ENCODE measurements at regions not wholly inside any gene's neighbourhood (a gene's known extent, or its start where the extent isn't known, plus 50 kb on each side); places are given as distances from the start of the nearest gene placed in this dataset.

- no peak for DNase-seq
Measured at GRCh38 chr18:44473394-44474066, 207.2 kb upstream of the SETBP1 start.

DNA sequence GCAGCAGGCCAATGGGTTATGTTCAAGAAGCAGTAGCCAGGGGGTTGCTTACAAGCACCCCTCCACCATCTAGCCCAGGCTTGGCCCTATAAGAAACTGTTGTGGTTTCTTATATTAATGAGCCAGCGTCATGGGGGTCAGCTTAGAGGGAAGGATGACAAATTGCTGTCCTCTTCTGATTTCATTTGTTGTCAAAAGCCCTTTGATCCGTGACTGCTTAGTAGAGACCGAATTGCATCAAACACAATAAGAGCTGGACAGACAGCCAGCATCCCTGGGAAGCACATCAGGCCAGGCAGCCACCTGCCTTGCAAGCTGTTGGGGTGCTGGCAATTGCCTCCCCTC, 206.6 kb upstream of the SETBP1 start:
- no peak for DNase-seq

DNA sequence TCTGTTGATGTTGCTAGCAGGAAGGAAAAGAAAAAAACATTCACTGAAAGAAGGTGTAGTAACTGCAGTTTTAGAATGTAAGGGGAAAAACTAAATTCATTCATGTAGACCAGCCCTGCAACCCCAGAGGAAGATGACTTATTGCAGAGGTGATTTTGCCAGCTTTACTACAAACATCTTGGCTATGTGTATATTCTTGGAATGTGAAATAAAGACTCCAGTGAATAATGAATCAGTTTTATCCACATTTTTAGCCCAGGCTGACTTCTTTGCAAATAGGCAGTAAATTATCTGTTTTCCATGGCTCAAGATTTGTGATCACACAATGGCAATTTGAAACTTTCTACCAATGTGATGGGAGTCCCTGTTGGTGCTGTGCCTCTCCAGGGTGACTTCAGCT, 206.1 kb upstream of the SETBP1 start:
- DNase-seq = no peak

DNA sequence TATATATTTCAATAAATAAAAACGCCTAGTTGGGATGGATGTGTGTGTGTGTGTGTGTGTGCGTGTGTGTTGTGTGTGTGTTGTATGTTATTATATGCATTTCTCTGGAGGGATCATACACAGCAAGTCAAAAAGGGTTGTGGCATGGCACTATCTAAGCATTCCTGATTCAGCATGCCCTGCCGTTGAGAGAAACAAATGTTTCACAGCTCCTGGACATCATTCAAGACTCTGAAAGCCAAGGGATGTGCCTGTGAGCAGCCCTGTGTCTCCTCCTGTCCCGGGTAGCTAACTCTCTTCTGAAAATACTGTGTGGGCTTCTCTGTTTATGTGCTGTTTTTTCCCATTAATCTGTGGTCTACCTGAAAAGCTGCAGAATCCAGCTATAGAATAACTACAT, 197.9 kb upstream of the SETBP1 start:
- no peak for DNase-seq

DNA sequence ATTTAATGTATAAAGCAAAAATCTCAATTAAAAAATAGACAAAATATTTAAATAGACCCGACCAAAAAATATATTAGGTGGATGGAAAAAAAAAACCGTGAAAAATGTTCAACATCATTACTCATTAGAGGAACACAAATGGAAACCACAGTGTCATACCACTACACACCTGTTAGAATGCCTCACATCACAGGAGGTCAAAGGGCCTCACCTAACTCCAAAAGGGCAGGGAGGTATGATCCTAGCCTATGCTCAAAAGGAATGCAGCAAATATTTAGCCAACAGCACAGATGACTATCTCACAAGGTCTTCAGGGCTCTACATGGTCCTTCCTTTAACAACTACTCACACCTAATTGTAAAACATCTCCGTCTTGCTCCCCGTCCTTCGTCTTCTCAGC, 185.5 kb upstream of the SETBP1 start:
- no peak for DNase-seq

DNA sequence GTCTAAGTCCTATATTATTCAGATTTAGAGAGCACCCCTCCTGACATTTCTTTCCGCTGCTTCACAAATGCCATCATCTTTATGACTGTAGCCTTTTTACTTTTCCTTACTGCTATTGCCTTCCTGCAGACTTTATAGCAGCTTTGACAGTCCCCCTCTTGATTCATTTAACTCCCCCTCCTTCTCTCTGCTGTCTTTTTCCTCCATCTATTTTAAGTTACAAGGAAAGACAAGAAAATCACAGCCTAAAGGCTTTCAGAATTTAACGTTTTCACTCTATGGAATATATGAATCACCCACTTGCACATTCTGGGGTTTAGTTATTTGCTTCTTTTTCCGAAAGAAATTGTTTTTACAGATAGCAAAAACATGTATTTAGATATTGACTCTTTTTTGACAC, 183.4 kb upstream of the SETBP1 start:
- no peak for DNase-seq

DNA sequence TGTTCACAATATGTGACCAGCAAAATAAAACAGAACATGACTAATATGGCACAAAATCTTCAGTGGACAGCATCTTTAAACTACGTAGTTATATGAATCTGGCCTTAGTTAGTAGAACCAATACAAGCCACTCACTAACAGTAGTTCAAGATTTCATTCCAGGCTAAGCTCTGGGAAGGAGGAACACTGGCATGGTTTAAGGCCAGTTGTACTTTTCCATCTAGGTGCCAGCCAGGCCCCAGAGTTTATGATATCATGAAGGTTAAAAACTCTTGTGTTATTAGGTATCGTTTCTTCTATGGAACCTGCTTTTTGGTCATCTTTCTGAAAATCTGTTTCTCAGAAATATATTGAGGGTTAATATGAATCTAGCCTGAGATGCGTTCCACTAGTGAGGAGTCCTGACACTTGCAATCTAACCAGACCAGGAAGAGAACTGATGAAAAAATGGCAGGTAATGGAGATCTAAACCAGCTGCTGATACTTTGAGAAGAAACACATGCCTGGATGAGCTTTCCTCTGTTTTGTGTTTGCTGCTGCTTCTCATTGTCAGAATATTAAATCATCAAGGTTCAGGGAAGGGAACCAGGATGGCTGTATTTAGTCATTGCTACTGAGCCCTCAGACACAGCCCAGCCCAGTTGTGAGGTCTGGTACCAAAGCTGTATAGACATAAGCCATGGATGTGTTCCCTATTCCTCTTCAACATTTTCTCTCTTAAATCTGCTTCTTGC, 182.8 kb upstream of the SETBP1 start:
- no peak for DNase-seq

- no peak for DNase-seq
Measured at GRCh38 chr18:44500808-44501610, 179.7 kb upstream of the SETBP1 start.

- no peak for DNase-seq
Measured at GRCh38 chr18:44502221-44502620, 178.5 kb upstream of the SETBP1 start.

- no peak for DNase-seq
Measured at GRCh38 chr18:44502790-44503189, 177.9 kb upstream of the SETBP1 start.

- no peak for DNase-seq
Measured at GRCh38 chr18:44503854-44504253, 176.8 kb upstream of the SETBP1 start.

- peak; percentile 51 for DNase-seq
Measured at GRCh38 chr18:44507729-44508325, 172.9 kb upstream of the SETBP1 start.

DNA sequence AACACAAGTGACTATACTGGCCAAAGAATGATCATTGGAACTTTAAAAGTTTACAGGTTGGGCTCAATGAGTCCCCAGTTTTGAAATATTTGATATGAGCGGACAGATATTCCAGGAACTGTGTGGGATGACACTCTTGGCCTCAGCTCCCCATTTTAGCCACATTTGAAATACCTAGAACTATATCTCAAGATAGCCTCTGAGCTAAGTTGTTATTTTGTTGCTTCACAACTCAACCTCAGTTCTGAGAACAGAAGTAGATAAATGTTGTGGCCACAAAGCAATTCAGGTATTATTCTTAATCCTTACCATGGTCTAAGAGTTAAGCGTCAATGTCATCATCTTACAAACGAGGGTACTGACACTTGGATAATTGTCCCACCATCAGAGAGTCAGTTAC, 172.2 kb upstream of the SETBP1 start:
- no peak for DNase-seq

DNA sequence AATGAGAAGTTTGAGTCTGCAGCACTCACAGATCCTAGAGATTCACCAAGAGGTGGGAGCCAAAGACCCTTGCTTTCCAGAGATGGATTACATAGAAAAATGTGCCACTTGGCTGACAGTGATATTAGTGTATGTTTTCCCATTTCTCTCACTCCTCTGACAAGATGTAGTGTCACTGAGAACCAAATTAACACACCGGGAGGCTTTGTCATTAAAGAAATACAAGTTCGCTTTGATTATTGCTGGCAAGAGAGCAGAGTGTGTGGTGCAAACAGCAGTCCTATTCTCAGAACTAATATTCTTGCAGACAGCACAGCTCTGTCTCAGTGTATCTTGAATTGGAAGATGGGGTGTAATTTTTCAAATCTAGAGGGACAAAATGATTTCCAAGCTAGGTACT, 171.6 kb upstream of the SETBP1 start:
- DNase-seq = no peak

DNA sequence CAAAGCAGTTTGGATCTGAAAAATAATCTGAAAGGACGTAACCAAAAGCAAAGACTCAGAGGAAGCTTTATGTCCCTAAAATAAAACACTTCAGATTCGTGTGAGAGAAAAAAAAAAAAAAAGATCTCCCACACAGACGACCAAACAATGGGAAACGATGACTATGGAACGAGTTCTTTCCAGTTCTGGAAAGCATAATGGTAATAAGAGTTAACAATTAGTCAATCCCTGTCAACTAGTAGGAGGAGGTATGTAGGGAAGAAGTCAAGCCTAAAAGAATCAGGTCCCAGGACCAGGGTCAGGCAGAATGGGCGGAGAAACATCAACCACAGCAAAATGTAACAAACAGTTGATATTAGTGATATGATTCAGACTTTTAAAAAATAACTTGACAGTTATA, 170.3 kb upstream of the SETBP1 start:
- DNase-seq = no peak

DNA sequence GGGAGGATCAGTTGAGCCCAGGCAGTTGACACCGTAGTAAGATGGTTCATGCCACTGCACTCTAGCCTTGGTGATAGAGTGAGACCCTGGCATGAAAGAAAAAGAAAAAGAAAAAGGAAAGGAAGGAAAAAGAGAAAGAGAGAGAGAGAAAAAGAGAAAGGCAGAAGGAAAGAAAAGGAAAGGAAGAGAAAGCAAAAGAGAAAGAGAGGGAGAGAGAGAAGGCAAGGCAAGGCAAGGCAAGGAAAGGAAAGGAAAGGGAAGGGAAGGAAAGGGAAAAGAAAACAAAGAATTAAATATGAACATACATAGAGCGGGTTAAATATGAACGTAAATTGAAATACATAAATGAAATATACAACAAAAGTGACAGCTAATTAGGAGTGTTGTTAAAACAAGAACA, 167.5 kb upstream of the SETBP1 start:
- DNase-seq = no peak

- no peak for DNase-seq
Measured at GRCh38 chr18:44514106-44514505, 166.6 kb upstream of the SETBP1 start.

- DNase-seq = no peak
Measured at GRCh38 chr18:44514766-44515165, 165.9 kb upstream of the SETBP1 start.

DNA sequence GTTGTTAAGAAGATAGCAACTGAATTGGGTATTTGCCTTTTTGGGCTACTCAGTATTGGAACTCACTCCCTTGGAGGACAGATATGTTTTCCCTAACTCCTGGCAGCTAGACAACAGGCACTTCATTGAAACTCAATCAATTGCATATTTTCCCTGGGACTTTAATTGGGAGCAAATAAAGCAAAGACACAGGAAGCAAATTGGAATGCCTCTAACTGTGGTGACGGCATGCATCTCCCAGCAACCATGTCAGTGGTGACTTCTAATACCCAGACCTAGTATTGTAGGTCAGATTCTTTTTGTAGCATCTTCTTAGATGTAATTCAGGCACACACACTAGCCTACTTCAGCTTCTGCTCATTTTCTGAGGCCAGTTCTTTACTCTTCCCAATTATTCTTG, 164.2 kb upstream of the SETBP1 start:
- DNase-seq = no peak

DNA sequence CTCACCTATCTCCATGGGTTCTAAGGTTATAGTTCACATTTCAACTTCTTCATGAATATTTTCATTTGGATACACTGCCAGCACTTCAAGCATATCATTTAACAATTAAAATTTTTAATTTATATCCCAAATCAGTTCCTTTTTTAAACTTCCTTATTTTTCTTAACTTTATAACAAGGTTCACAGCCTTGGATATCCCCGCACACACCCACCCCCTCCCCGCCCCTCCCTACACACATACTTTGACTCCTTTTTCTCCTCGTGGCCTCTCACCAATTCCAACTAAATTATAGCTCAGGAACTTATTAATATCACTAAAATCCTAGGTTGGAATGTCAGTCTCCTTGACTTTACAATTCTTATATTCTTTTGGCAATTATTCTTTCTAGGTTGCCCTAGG, 163.6 kb upstream of the SETBP1 start:
- no peak for DNase-seq

DNA sequence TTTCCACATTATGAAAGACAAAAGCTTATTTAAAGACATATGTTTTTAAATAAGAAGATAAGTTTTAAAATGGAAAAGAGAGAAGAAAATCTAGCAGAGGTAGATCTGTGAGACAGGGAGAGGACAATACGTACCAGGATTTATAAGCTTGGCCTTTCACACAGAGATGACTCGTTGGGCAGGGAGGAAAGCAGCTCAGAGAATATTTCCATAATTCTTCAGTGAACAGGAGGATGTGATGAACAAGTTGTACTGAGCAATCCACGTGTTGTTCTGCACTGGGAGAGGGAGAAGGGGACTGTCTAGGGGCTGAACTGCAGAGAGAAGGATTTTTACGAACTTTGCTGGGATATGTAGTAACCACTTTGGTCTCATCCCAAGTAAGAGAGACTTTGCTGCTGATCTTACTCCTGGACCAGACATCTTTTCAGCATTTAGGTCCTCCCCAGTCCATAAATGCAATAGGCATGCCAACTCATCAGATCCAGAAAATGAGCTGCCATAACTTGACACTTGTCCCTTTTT, 162.5 kb upstream of the SETBP1 start:
- DNase-seq = no peak

- no peak for DNase-seq
Measured at GRCh38 chr18:44518666-44519065, 162.0 kb upstream of the SETBP1 start.

DNA sequence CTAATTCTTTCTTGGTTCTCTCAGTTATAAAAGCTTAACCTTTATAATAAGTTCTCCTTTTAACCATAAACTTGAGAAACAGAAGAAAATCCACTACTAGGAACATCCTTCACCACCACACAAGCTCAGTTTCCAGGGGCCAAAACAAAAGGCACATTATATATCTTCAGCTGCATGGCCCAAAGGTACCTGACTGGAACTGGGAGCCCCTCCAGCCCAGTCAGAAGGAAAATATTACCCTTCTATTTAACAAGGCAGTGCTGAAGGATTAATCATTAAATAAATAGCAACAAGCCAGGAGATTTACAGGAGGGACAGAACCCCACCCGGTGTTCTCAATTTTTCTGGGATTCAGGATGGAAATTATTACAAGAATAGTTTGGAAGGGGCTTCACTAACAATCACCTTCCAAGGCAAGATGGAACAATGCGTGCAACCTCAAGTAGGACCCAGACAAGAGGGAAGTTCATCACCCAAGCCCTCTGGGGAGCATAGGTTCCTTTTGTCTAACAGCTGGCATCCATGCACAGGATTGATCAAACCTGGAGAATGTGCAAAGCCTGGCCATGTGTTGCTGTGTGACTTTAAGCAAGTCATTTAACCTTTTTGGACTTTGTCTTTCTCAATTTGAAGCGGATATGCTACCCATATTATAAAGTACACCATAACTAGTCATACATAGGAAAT, 159.6 kb upstream of the SETBP1 start:
- DNase-seq = no peak

Measured in CD4-positive, alpha-beta T cell treated with Interleukin-21 for 1 hour (primary cell).